Activated CD8-positive, alpha-beta memory T cell treated with anti-CD3 and anti-CD28 coated beads for 36 hours (primary cell): ENCODE measurements at regions not wholly inside any gene's neighbourhood (a gene's known extent, or its start where the extent isn't known, plus 50 kb on each side); places are given as distances from the start of the nearest gene placed in this dataset.

ENCODE experiments used
- CTCF ChIA-PET: fragments of 350-600 bp; sonication (Branson Sonifier 250); formaldehyde crosslinking; loops from one replicate; lab custom pipeline; 2021; ENCODE audit warnings: antibody characterized with exemption; lab: Charles Lee
- POLR2A ChIA-PET: fragments of 350-600 bp; sonication (Branson Sonifier 250); formaldehyde crosslinking; loops from one replicate; lab custom pipeline; 2021; ENCODE audit warnings: antibody characterized with exemption; lab: Charles Lee

DNA sequence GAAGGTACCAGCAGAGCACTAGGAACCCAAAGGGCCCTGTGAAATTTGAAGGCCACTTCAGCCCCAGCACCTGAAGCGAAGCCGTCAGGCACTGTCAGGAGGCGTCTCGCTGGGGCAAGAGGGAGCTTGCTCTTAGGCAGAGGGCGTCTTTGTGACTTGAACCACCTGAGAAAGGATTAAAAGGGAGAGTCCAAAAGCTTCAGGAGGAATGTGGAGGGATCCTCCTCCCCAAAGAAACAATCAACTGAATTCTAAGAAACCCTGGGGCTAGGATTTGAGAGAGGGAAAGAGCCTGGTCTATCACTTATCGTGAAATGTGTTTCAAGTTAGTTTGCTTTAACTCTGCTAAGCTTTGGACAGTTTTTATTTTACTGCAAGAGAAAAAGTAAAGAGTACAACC lies 324.9 kb upstream of the SOX11 start:
- ChIA-PET POLR2A (no interaction called here), CTCF (no interaction called here)

DNA sequence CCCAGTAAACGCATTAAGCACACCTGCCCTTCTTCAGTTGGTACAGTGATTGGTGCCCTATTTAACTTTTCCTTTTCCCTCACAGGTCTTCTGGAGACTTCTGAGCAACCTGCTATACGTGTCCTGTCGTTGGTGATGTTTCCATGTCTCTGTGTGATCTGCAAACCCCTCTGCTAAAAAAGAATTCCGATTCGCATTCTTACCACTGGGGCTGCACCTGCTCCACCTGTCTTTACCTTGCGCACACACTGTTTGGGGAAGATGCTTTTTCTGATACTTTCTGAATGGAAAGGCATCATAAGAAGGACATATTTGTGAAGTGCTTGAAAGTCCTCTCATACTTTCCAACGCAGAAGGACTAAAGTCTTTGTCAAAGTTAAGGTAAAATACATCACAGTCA lies 323.9 kb upstream of the SOX11 start:
- CTCF ChIA-PET: no interaction called here
- POLR2A ChIA-PET: no interaction called here

DNA sequence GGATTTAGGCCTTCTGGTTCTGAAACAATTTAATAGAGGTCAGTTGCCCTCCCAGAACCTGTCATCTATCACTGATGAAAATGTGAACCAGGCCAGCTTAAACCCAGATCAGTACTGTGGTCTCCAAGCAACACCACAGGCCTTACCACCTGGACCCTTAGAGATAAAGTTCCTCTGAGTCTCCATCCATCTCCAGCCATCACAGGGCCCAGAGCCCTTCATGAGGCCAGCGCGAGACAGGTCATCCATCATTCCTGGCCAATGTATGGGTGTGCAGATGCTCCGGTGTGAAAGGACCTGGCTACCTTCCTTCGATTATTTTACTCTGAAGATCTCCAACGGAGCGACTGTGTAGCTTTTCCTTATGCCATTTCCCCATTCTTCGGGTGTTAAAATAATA lies 322.7 kb upstream of the SOX11 start:
- CTCF ChIA-PET: no interaction called here
- POLR2A ChIA-PET: no interaction called here

DNA sequence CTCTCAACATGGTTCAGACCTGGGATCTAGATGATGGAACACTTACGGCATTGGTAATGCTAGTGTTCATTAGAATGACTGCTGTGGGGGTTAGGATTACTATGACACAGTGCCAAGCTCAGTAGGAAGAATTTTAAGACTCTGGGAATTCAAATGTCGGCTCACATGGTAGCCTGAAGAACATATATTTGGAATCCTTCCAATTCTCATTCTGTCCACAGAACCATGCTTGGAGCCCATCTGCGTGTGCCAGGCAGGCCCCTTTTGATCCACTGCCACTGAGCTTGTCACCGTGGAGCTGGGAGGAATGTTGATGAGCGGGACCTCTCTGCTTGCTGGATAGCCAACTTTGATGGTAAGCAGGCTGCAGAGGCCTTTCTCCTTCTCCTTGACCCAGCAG lies 322.0 kb upstream of the SOX11 start:
- POLR2A ChIA-PET: no interaction called here
- CTCF ChIA-PET: no interaction called here

DNA sequence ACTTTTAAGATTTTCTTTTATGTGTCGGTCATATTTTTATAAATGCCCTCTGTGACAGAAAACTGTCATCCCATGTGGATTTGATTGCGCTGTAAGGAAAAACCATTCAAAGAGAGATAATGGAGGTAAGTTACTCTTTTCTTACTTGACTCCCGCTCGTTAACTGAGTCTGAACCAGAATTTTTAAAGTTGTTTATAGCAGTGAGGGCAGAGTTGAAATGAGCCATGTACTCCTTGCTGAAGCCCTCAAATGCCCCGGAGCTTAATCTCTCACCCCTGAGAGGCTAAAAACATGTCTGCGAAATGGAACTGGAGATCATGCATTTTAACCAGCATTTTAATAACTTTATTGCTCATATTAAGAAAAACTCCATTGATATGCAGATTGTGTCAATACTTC lies 320.0 kb upstream of the SOX11 start:
- CTCF ChIA-PET: no interaction called here
- POLR2A ChIA-PET: no interaction called here

DNA sequence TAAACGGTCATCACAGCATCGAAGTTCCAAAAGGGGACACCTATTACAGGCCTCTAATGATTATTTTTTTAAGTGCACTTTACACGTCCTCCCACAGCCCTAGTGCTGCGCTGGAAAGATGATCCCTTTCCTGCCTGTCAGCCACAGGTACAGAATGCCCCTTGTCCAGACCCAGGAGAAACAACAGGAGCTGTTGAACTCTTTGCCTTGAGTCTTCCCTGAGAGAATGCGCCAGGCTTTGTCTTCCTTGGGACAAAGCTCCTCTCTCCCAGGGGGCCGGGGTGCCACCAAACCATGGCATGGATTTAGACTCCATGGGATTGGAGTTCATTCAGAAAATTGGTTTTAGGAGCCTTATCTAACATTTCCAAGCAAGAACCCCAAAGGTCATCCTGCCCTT lies 319.0 kb upstream of the SOX11 start:
- ChIA-PET CTCF (no interaction called here), POLR2A (no interaction called here)

DNA sequence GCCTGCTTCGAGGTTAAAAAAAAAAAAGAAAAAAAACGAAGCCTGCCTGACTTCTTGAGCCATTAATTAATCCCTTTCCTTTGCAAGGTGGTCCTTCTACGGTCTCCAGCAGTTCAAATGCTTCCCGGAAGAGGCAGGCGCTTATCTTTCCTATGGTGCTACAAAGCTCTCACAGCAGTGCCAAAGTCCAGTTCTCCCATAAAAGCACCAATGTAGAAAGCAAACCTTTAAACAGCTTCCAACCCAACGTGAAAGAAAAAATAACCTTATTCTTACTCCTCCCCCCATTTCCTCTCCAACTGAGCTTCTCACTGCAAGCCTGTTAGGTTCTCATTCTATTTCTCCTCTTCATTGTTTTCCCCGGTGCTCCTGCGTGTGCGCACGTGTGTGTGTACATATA lies 317.4 kb upstream of the SOX11 start:
- ChIA-PET CTCF (no interaction called here), POLR2A (no interaction called here)

DNA sequence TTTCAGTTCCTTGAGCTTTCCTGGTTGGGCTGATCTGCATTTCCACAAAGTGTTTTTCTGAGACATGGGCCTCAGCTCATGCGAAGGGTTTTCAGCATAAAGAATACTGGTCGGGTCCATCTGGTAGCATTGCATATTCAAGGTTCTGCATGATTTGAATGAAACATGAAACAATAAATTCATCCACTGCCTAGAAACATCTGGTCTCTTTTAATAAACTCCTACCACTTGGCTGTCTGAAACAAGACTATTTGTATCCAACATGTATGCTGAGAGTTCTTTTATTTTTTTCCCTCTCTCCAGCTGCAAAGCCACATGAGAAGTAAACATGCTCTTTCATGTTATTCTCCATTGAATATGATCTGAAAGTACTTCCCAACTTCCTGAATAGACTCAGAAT lies 314.9 kb upstream of the SOX11 start:
- POLR2A ChIA-PET: no interaction called here
- CTCF ChIA-PET: no interaction called here

DNA sequence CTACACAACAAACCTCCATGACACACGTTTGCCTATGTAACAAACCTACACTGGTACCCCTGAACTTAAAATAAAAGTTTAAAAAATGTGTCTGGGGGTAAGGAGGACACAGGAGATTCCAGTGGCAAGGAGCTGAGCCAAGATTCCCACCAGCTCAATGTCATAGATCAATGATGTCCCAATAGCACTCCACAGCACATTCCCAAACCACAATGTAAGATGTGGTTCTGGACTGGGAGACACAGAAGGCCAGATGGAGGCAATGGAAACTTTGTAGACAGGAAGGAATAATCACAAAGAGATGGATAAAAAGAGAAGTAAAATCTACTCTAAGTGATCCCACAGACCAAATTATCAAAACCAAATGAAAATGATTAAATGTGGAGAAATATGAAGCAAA lies 312.4 kb upstream of the SOX11 start:
- ChIA-PET CTCF (no interaction called here), POLR2A (interaction anchor here (0.7 kb wide), 1 partner anchor 840 kb away, joined by 6 read pairs; no protein-coding TSS in a partner anchor)

DNA sequence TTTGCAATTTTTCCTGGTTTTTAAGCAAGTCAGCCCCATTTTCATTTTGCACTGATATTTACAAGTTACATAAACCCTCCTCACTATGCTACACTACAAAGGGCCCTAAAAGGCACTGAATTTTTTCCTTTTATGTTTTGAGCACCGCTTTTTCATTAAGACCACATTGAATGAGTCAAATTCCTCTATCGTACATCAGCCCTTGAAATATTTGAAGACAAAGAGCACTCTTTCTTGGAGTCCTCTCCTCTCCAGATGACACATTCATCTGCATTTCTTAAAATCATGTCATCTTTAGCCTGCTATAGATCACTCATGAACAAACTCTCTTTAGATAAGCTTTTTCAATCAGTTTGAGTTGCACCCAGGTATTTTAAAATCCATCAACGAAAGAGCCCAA lies 306.6 kb upstream of the SOX11 start:
- ChIA-PET CTCF (no interaction called here), POLR2A (no interaction called here)

DNA sequence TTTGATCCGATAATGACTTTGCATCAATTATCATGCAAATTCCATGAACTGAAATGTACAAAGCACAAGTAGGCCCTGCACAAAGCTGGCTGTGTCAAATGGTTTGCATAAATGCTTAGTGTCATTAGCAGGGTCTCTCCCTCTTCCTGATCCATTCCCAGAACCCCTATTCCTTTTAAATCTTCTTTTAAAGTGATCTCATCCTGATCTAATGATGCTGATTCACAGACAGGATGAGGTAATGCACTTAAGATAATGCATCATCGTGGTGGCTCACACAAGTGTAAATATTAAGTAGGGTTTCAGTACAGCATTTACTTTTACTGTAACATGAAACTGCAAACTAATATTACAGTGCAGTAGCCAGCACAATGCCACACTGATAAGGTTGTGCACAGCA lies 304.8 kb upstream of the SOX11 start:
- POLR2A ChIA-PET: no interaction called here

DNA sequence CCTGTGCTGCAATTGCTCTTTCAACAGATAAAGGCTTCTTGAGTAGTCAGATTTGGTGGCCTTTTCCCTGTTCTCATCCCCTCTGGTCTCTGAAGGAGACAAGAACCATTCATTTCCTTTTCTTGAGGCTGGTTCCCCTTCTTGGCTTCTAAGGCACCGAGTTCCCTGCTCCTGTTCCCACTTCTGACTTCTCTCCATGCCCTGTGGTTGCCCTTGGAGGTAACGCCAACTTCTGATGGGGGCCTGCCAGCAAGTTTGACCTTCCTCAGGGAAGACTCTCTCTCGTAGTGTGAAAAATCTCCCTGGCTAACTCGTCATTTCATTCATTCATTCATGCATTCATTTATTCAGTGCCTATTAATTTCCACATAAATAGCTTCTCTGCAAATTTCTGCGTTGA lies 302.4 kb upstream of the SOX11 start:
- ChIA-PET CTCF (no interaction called here), POLR2A (no interaction called here)

More for the DNA sequence above, 304.8 kb upstream of the SOX11 start:
- CTCF ChIA-PET: no interaction called here

DNA sequence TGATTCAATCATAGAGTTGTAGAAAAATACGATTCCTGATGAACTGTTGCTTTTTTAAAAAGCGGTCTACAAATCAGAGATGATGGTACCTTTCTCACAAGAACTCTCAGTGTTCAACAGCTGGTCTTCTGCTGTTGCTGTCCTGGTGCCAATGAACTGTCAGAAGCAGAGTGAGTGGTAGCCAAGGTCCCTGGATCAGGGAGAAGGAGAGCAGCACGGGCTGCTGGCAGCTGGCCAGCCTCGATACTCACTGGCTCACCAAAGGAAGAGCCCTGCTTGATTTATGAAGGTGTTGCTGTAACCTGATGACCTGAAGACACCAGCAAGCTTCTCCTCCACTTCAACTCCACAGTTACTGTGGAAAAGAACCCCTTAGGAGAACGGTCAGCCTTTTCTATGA lies 300.8 kb upstream of the SOX11 start:
- ChIA-PET POLR2A (no interaction called here), CTCF (no interaction called here)

DNA sequence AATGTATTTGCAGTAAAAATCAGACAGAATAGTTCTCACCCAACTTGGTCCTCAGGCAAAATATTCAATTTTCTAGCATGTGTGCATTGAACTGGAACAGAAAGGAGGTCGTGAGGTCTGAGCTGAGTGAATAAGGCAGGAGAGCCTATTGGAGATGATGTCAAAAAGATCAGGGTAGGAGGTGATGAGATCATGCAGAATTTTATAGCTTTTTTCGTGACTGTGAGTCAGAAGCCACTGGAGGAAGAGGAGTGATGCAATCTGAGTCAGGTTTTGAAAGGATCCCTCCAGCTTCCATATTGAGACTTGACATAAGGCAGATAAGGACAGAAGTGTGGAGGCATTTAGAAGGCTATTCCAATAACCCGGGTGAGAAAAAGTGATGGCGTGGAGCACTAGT lies 299.5 kb upstream of the SOX11 start:
- CTCF ChIA-PET: no interaction called here

DNA sequence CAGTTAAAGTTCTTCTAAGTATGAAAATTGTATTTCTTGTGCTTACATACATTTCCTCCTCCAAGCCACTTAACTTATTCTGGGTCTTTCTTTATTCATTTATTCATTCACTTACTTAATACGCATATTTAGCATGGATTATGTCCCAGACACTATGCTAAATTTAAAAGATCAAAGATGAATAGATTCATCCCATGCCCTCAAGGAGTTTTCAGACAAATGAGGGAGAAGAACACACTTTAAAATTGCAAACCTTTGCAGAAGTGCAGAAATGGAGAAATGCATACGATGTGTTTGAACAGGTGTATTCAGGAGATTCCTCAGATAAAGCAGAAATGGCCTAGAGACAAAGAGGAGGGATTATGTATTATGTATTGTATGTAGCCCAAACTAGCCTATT lies 298.7 kb upstream of the SOX11 start:
- ChIA-PET POLR2A (no interaction called here), CTCF (no interaction called here)

More for the DNA sequence above, 299.5 kb upstream of the SOX11 start:
- POLR2A ChIA-PET: no interaction called here

DNA sequence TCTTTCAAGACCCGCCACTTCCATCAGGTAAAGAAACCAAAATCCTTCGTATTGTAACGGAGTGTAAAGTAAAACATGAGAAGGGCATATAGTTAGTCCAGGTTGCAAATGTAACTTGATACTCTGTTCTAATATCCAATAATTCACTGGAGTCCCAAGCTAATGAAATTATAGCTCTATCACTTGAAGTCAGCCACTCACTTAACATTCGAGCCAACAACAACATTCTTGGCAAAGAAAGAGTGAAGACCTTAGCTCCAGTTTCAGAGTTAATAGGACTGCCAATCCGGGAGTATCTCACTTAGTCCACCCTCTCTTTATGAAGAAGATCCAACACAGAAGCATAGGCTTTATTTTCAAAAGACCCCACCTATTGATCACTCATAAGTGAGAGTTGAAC lies 298.0 kb upstream of the SOX11 start:
- ChIA-PET CTCF (no interaction called here), POLR2A (no interaction called here)

DNA sequence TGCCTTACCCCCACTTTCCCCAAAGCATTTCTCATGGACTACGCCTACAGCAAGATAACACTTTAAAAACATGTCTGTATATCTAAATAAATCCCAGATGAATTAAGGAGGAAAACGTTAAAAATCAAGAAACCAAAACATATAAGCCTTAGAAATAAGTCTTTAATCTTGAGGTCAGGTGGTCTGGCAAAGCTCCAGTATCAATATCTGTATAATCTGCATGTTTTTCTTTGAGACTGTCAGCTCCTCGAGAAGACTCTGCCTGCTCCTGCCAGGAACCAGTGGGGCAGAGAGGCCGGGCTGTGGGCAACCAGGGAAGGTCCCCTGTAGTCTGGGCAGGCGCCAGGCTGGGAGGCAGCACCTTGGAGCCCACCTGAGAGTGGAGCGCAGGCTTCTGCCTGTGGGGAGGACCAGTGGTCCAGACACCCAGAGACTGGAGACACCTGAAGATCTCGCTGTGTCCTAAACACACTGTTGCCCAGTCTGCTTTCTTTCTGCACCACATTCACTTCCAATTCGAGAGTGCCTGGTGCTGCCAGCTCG lies 291.0 kb upstream of the SOX11 start:
- POLR2A ChIA-PET: no interaction called here
- CTCF ChIA-PET: no interaction called here

DNA sequence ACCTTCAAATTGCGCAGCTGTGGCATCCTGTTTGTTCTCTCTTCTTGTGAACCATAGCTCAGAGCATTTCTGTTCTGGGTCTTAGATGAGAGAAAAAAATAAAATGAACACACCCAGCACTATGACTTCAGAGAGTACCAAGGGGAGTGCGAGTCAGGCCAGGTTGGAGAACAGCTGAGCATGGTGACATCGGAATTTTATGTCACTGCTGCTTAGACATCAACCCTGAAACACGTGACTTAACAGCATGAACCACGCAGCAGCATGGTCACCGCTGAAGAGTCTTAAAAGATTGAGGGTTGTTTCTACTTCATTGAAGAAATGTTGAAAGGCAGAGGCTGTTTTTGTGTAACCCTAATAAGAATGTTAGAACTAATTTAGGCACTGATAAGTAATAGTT lies 288.8 kb upstream of the SOX11 start:
- CTCF ChIA-PET: no interaction called here
- POLR2A ChIA-PET: no interaction called here

DNA sequence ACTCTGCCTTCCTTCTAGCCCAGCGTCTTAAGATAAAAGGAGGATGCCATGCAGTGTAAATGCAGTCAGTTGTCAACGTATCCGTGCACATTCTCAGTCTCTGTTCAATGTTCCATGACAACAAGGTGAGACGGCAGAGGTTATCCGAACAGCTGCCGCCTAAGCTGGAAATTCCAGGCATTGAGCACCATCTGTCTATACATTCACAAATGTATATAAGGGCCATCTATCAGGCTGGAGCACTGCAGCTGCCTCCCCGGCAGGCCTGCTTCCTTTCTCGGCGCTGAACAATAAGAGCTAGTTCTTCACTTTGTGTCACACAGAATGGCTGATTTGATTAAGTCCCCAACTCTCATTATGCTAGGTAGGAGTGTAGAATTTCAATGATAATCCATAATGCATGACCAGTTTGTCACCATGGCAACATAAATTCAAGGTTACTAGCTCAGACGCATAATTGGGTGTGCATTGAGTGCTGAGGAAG lies 282.2 kb upstream of the SOX11 start:
- CTCF ChIA-PET: no interaction called here

DNA sequence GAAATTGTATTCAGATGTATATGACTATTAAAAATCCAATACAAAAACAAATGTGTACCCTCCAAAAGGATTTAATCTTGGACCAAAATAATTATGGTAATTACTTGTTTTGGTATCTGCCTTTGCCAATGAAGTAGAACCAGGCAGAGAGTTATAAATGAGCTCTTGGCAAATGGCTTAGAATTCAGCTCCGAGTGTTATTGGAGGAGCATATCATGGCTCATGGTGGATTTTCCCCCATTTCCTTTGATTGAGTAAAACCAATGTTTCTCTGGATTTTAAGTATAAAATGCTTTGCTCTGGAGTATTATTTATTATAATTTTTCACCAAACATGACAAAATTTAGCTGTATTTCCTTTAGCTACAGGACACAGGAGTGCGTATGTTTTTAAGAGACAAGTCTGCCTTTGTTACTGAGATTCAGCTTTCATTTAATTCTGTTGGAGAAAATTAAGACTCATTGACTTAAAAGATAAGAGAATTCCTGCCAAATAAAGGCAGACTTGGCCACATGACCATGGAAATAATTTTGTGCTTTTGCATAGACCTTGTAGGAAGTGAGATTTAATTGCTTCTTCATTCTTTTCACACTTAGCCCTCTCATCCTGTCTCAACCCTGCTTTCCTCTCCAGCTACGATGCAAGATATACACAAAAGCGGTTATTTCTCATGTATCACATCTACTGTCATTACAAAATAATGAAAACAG lies 281.0 kb upstream of the SOX11 start:
- ChIA-PET POLR2A (no interaction called here), CTCF (no interaction called here)

More for the DNA sequence above, 282.2 kb upstream of the SOX11 start:
- POLR2A ChIA-PET: no interaction called here

DNA sequence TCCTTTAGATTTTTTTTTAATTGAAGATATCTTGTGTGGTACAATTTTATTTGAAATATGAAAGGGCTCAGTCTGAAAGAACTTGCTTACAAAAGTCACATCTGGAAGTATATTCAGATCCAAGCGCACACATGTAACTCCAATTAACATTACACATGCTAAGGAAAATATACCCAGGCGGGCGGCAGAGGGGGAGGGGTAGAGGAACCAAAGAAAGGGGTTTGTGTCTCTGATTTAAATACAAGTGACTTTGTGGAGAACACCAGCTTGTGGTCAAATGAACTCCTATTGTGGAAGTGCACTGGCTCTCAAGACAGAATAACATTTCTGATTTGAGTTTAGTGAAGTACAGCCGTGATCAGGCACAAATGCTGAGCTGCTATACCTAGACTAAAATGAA lies 280.2 kb upstream of the SOX11 start:
- ChIA-PET POLR2A (no interaction called here), CTCF (no interaction called here)

DNA sequence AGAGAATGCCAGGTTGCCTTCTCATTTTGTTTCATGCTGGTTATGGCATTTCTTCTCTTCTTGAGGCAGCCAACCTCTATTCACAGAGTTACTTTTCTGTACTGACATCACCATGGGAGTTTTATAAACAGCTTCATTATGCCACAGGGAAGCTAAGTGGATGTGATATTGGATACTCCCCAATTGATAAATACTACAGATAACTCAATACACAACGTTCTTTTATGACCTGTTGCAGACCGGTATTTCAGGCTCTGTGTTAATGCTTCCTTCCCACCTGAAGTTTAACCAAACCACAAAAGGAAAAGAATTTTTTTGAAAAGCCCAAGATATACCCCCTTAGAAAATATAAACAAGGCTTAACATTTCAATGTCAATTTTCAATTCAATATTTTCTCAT lies 258.3 kb upstream of the SOX11 start:
- ChIA-PET CTCF (no interaction called here), POLR2A (no interaction called here)
